Right lobe of liver (tissue), 6 donors: ENCODE measurements at regions not wholly inside any gene's neighbourhood (a gene's known extent, or its start where the extent isn't known, plus 50 kb on each side); places are given as distances from the start of the nearest gene placed in this dataset.

Source experiments
- ATAC-seq, 4 donors: fragments of 200-7000 bp; cut with Tn5 transposase; one replicate each; pipeline ENCODE4 v1.9.1; 2020; ENCODE audit warnings: mild to moderate bottlenecking in 4 of 4, moderate library complexity in 4 of 4
- DNase-seq, 3 donors: peaks; one replicate each; pipeline ENCODE4 v3.0.0-alpha.2; 2020
- H3K27ac ChIP-seq, 3 donors: fragments of 200-600 bp; one replicate each; pipeline ENCODE4 v1.8.0; 2022
- H3K27me3 ChIP-seq, 2 donors: fragments of 200-600 bp; one replicate each; pipeline ENCODE4 v1.8.0; 2022
- H3K36me3 ChIP-seq, 4 donors: fragments of 200-600 bp; sonication (generic) in 1 of 4; one replicate each; pipeline versions ENCODE4 v1.5.1 to v1.8.0; 2017 to 2022; ENCODE audit warnings: control low read depth in 1 of 4
- H3K4me1 ChIP-seq, 4 donors: fragments of 200-600 bp; sonication (generic) in 1 of 4; one replicate each; pipeline versions ENCODE4 v1.5.1 to v1.8.0; 2017 to 2022; ENCODE audit warnings: control low read depth in 1 of 4
- H3K4me3 ChIP-seq, 3 donors: fragments of 200-600 bp; one replicate each; pipeline ENCODE4 v1.8.0; 2022
- H3K9me3 ChIP-seq, 4 donors: fragments of 200-600 bp; sonication (generic) in 1 of 4; one replicate each; pipeline versions ENCODE4 v1.5.1 to v1.8.0; 2017 to 2022; ENCODE audit warnings: control low read depth in 1 of 4
- POLR2A ChIP-seq: fragments of 450-650 bp; IDR thresholded peaks from one replicate; pipeline ENCODE4 v1.6.1; 2017; ENCODE audit warnings: antibody characterized with exemption, mild to moderate bottlenecking
- WGBS: methylation state at CpG from one replicate; pipeline ENCODE4 v1.1.6; 2018; ENCODE audit warnings: low coverage, low lambda C conversion rate; ENCODE audit not compliant: insufficient coverage; ENCODE audit errors: missing lambda C conversion rate; 5-methylcytosine and 5-hydroxymethylcytosine counted together
- intact Hi-C, 2 donors: fragments of 100-400 bp; cut with DNase I; formaldehyde crosslinking; loops; one replicate each; pipeline versions ENCODE4 v1.11.2 to v1.14.1; 2022
- TF ChIP-seq, protein P1 (sequence below), 4 donors: fragments of 200-600 bp in 3 of 4; fragments of 450-650 bp in 1 of 4; IDR thresholded peaks; one replicate each; pipeline versions ENCODE4 v1.5.1 to v1.8.0; 2016 to 2022; ENCODE audit warnings: antibody characterized with exemption in 4 of 4, mild to moderate bottlenecking in 2 of 4
- donor health status: DM: no; HTN: yes; CAD: no.
- donor health status: DM: no; HTN: no; CAD: no.
- donor health status: DM: no; HTN: no; CAD: no.
- donor health status: DM: no; HTN: yes; CAD: no.
- donor health status: DM: no; HTN: yes; CAD: no.

DNA sequence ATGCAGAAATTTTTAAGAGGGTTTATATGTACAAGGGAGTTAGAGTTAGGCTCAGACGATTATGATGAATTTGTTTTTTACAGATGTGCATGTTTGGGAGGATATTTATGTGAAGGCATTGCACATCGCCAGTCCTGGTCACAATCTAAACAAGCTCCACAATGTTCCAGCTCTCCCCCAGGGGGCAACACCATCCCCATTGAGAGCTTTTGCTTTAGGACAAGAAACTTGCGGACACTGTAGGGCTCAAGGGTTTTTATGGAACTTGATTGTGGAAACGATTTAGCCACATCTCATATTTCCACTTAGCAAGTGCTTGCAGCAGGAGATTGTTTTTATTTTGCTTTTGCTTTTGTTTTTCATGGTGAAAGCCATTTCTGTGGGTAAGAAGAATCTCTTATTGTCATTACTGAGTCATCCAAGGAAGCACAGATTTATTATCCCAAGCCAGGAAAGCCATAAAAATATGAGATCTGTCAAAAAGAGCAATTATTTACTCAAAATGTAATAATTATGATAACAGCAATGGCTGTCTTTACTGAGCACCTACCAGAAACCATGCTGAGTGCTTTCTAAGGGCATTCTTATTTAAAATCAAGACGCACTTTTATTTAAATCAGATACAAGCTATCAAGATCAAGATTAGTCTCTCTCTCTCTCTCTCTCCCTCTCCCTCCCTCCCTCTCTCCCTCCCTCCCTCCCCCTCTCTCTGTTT lies 276.7 kb upstream of the SRRM4 start:
- Histone ChIP-seq H3K27ac (no peak overlapping the region), H3K9me3 (no peaks in the 10 kb centered on the region), H3K36me3 (no peaks in the 10 kb centered on the region), H3K4me3 (no peak overlapping the region), H3K27me3 (no peaks in the 10 kb centered on the region), H3K4me1 (no peaks in the 10 kb centered on the region)
- WGBS = 46% methylated on average over 5 of the region's 5 CpGs
- TF ChIP-seq, protein P1, sequence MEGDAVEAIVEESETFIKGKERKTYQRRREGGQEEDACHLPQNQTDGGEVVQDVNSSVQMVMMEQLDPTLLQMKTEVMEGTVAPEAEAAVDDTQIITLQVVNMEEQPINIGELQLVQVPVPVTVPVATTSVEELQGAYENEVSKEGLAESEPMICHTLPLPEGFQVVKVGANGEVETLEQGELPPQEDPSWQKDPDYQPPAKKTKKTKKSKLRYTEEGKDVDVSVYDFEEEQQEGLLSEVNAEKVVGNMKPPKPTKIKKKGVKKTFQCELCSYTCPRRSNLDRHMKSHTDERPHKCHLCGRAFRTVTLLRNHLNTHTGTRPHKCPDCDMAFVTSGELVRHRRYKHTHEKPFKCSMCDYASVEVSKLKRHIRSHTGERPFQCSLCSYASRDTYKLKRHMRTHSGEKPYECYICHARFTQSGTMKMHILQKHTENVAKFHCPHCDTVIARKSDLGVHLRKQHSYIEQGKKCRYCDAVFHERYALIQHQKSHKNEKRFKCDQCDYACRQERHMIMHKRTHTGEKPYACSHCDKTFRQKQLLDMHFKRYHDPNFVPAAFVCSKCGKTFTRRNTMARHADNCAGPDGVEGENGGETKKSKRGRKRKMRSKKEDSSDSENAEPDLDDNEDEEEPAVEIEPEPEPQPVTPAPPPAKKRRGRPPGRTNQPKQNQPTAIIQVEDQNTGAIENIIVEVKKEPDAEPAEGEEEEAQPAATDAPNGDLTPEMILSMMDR (IDR thresholded peaks at IDR 0.05) = no peak
- TF ChIP-seq POLR2A = no peak
- ATAC-seq (no peak), DNase-seq (no peak)
- intact Hi-C loops = no loop called here

DNA sequence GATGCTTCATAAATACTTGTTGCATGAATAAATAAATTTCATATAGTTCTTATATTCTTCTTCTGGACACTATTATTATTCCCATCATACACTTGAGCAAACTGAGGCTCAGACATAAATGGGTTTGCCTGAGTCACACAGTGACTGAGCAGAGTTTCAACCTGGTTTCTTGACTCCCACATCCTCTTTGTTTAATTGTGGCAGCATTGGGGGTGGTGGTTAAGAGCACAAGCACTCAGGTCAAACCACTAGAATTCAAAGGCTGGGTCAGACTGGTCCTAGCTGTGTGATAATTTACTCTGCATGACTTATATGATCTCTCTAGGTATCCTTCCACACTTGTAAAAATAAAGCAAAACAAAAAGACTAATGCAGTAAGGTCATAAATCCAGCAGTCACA lies 274.9 kb upstream of the SRRM4 start:
- ATAC-seq = no peak
- intact Hi-C loops = no loop called here
- Histone ChIP-seq H3K9me3 (no peaks in the 10 kb centered on the region), H3K4me3 (no peak overlapping the region), H3K27ac (no peak overlapping the region), H3K36me3 (no peaks in the 10 kb centered on the region), H3K27me3 (no peaks in the 10 kb centered on the region), H3K4me1 (no peaks in the 10 kb centered on the region)
- no peak for TF ChIP-seq POLR2A
- TF ChIP-seq, protein P1 (IDR thresholded peaks at IDR 0.05) = no peak
- no peak for DNase-seq

DNA sequence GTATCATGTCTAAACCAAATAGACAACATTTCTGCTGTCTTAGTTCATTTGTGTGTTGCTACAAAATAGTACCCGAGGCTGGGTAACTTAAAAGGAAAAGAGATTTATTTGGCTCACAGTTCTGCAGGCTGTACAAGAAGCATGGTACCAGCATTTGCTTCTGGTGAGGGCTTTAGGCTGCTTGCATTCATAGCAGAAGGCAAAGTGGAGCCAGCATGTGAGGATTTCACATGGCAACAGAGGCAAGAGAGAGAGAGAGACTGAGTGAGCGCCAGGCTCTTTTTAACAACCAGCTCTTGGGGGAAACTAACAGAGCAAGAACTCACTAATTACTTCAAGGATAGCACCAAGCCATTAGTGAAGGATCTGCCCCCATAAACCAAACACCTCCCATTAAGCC lies 271.4 kb upstream of the SRRM4 start:
- H3K36me3 ChIP-seq = no peaks in the 10 kb centered on the region
- 18% methylated on average over 1 of the region's 2 CpGs for WGBS
- peaks cover 0 to 6% (median 0%) of the 10 kb centered on the region in 4 donors for H3K4me1 ChIP-seq
- no peaks in the 10 kb centered on the region for H3K27me3 ChIP-seq
- ATAC-seq (no peak), DNase-seq (no peak)
- H3K4me3 ChIP-seq = no peak overlapping the region
- TF ChIP-seq POLR2A = no peak
- TF ChIP-seq, protein P1 (IDR thresholded peaks at IDR 0.05) = no peak
- intact Hi-C loops = no loop called here
- H3K27ac ChIP-seq = no peak overlapping the region
- H3K9me3 ChIP-seq = no peaks in the 10 kb centered on the region

- DNase-seq (no peak), ATAC-seq (no peak)
- H3K4me3 ChIP-seq = no peak overlapping the region
- no peaks in the 10 kb centered on the region for H3K27me3 ChIP-seq
- H3K4me1 ChIP-seq = peaks cover 0 to 6% (median 0%) of the 10 kb centered on the region in 4 donors
- no peak for TF ChIP-seq POLR2A
- TF ChIP-seq, protein P1 (IDR thresholded peaks at IDR 0.05) = no peak
- no peaks in the 10 kb centered on the region for H3K9me3 ChIP-seq
- no peaks in the 10 kb centered on the region for H3K36me3 ChIP-seq
- intact Hi-C loops = no loop called here
- WGBS = 17% methylated on average over 1 of the region's 1 CpG
- no peak overlapping the region for H3K27ac ChIP-seq
These were observed 270.2 kb upstream of the SRRM4 start for GRCh38 chr12:118711185-118711584.
